Natural killer cell (primary cell): ENCODE measurements at regions not wholly inside any gene's neighbourhood (a gene's known extent, or its start where the extent isn't known, plus 50 kb on each side); places are given as distances from the start of the nearest gene placed in this dataset.

ENCODE experiments used
- ATAC-seq, 3 donors: fragments of 150-1000 bp in 2 of 3; fragments of 200-7000 bp in 1 of 3; cut with Tn5 transposase; 1 replicate in 1 of 3; 2 replicates in 2 of 3; pipeline ENCODE4 v1.10.0; 2021; ENCODE audit warnings: mild to moderate bottlenecking in 2 of 3, moderate library complexity in 2 of 3
- DNase-seq, 2 donors: peaks; one replicate each; pipeline versions ENCODE4 v3.0.0 to v3.0.0-alpha.2; 2013 to 2021; ENCODE audit warnings: mixed read lengths in 1 of 2
- H3K27ac ChIP-seq: one replicate; pipeline ENCODE4 v1.5.1; 2013; ENCODE audit warnings: mild to moderate bottlenecking, low read length
- H3K27me3 ChIP-seq: one replicate; pipeline ENCODE4 v1.6.1; 2013; ENCODE audit warnings: low read length; ENCODE audit not compliant: control insufficient read depth, insufficient read depth
- H3K36me3 ChIP-seq: one replicate; pipeline ENCODE4 v1.6.1; 2013; ENCODE audit warnings: low read length; ENCODE audit not compliant: control insufficient read depth, insufficient read depth
- H3K4me1 ChIP-seq: one replicate; pipeline ENCODE4 v1.6.1; 2013; ENCODE audit warnings: low read length; ENCODE audit not compliant: control insufficient read depth, insufficient read depth
- H3K4me3 ChIP-seq: one replicate; pipeline ENCODE4 v1.5.1; 2013; ENCODE audit warnings: low read length
- H3K9me3 ChIP-seq: one replicate; pipeline ENCODE4 v1.6.1; 2013; ENCODE audit warnings: low read length; ENCODE audit not compliant: control insufficient read depth, insufficient read depth
- H3K27ac Mint-ChIP-seq, 2 donors: one replicate each; pipeline ENCODE4 v1.8.0; 2022; ENCODE audit warnings: mild to moderate bottlenecking in 2 of 2, mixed read lengths in 2 of 2, moderate library complexity in 1 of 2
- H3K27me3 Mint-ChIP-seq, 2 donors: one replicate each; pipeline ENCODE4 v1.8.0; 2022; ENCODE audit warnings: low read depth in 2 of 2, mixed read lengths in 2 of 2
- H3K36me3 Mint-ChIP-seq: one replicate; pipeline ENCODE4 v1.8.0; 2022; ENCODE audit warnings: mixed read lengths
- H3K4me1 Mint-ChIP-seq, 2 donors: one replicate each; pipeline ENCODE4 v1.8.0; 2022; ENCODE audit warnings: mixed read lengths in 2 of 2
- H3K4me3 Mint-ChIP-seq: one replicate; pipeline ENCODE4 v1.8.0; 2022; ENCODE audit warnings: mild to moderate bottlenecking, moderate library complexity, mixed read lengths
- H3K9me3 Mint-ChIP-seq, 2 donors: one replicate each; pipeline ENCODE4 v1.8.0; 2022; ENCODE audit warnings: mixed read lengths in 2 of 2
- CTCF ChIP-seq: fragments of 200-600 bp; IDR thresholded peaks from one replicate; pipeline ENCODE4 v1.8.0; 2022; ENCODE audit warnings: antibody characterized with exemption
- WGBS: methylation state at CpG from one replicate; pipeline ENCODE4 v1.1.7; 2013; ENCODE audit warnings: missing lambda C conversion rate; ENCODE audit not compliant: insufficient coverage; 5-methylcytosine and 5-hydroxymethylcytosine counted together
- intact Hi-C: fragments of 100-400 bp; cut with micrococcal nuclease; formaldehyde crosslinking; loops from one replicate; pipeline ENCODE4 v1.14.2; 2022

GRCh38 chr5:12757035-12757434 lies 852.8 kb upstream of the CTNND2 start:
- peaks cover 0 to 3% of the 10 kb centered on the region in 2 donors for H3K9me3 Mint-ChIP-seq
- no peak overlapping the region for H3K27ac ChIP-seq
- H3K4me1 Mint-ChIP-seq, result no peaks in the 10 kb centered on the region
- no peak overlapping the region for H3K27ac Mint-ChIP-seq
- no peaks in the 10 kb centered on the region for H3K36me3 ChIP-seq
- no peak for ATAC-seq
- TF ChIP-seq CTCF, result no peak
- no peaks in the 10 kb centered on the region for H3K9me3 ChIP-seq
- no peaks in the 10 kb centered on the region for H3K27me3 ChIP-seq
- H3K4me3 Mint-ChIP-seq, result no peak overlapping the region
- DNase-seq, result no peak
- H3K36me3 Mint-ChIP-seq, result no peaks in the 10 kb centered on the region
- peaks cover 0 to under 1% of the 10 kb centered on the region in 2 donors for H3K27me3 Mint-ChIP-seq
- no peaks in the 10 kb centered on the region for H3K4me1 ChIP-seq
- no peak overlapping the region for H3K4me3 ChIP-seq
- intact Hi-C loops, result no loop called here

GRCh38 chr5:12745537-12745936 lies 841.3 kb upstream of the CTNND2 start:
- no peak overlapping the region for H3K4me3 Mint-ChIP-seq
- peak in 1 of 3 donors; percentile 26 for ATAC-seq
- H3K9me3 ChIP-seq, result no peaks in the 10 kb centered on the region
- TF ChIP-seq CTCF, result no peak
- peak overlapping the region in 1 of 2 donors; percentile 8 for H3K27ac Mint-ChIP-seq
- H3K4me1 Mint-ChIP-seq, result peaks cover 11 to 23% of the 10 kb centered on the region in 2 donors
- H3K36me3 ChIP-seq, result no peaks in the 10 kb centered on the region
- no peak for DNase-seq
- peaks cover 5% of the 10 kb centered on the region for H3K4me1 ChIP-seq
- no peaks in the 10 kb centered on the region for H3K27me3 ChIP-seq
- no peaks in the 10 kb centered on the region for H3K36me3 Mint-ChIP-seq
- no peaks in the 10 kb centered on the region for H3K9me3 Mint-ChIP-seq
- no peaks in the 10 kb centered on the region for H3K27me3 Mint-ChIP-seq
- H3K4me3 ChIP-seq, result no peak overlapping the region
- intact Hi-C loops, result no loop called here
- 50% methylated on average over 1 of the region's 1 CpG for WGBS
- no peak overlapping the region for H3K27ac ChIP-seq

- Mint-ChIP-seq H3K4me1 (peaks cover 11 to 23% of the 10 kb centered on the region in 2 donors), H3K36me3 (no peaks in the 10 kb centered on the region), H3K4me3 (no peak overlapping the region), H3K27ac (no peak overlapping the region), H3K9me3 (no peaks in the 10 kb centered on the region), H3K27me3 (no peaks in the 10 kb centered on the region)
- no peak for DNase-seq
- ATAC-seq, result no peak
- intact Hi-C loops, result no loop called here
- TF ChIP-seq CTCF, result no peak
- WGBS, result 97% methylated on average over 7 of the region's 9 CpGs
- H3K27ac ChIP-seq, result no peak overlapping the region
- no peak overlapping the region for H3K4me3 ChIP-seq
- no peaks in the 10 kb centered on the region for H3K9me3 ChIP-seq
- H3K27me3 ChIP-seq, result no peaks in the 10 kb centered on the region
- no peaks in the 10 kb centered on the region for H3K36me3 ChIP-seq
- H3K4me1 ChIP-seq, result peaks cover 5% of the 10 kb centered on the region
These were observed 839.3 kb upstream of the CTNND2 start for GRCh38 chr5:12743582-12743981.

GRCh38 chr5:12730354-12730753 lies 826.1 kb upstream of the CTNND2 start:
- Histone ChIP-seq H3K9me3 (peaks cover 7% of the 10 kb centered on the region), H3K36me3 (no peaks in the 10 kb centered on the region), H3K4me3 (no peak overlapping the region), H3K4me1 (no peaks in the 10 kb centered on the region), H3K27me3 (no peaks in the 10 kb centered on the region), H3K27ac (no peak overlapping the region)
- no peaks in the 10 kb centered on the region for H3K9me3 Mint-ChIP-seq
- DNase-seq (no peak), ATAC-seq (no peak)
- intact Hi-C loops, result no loop called here
- H3K36me3 Mint-ChIP-seq, result no peaks in the 10 kb centered on the region
- H3K27ac Mint-ChIP-seq, result no peak overlapping the region
- WGBS, result 100% methylated on average over 1 of the region's 1 CpG
- peaks cover 0 to 3% of the 10 kb centered on the region in 2 donors for H3K27me3 Mint-ChIP-seq
- no peak for TF ChIP-seq CTCF
- no peak overlapping the region for H3K4me3 Mint-ChIP-seq
- peaks cover 8% of the 10 kb centered on the region in 2 donors for H3K4me1 Mint-ChIP-seq
